GM18499 (cell line): ENCODE measurements at regions not wholly inside any gene's neighbourhood (a gene's known extent, or its start where the extent isn't known, plus 50 kb on each side); places are given as distances from the start of the nearest gene placed in this dataset.
"Not testable (repeated sequence)": the region's sequence is repeated elsewhere in the genome, so short reads cannot be mapped to it uniquely, and the experiment has no call there.

Experiments
- ATAC-seq: cut with Tn5 transposase; IDR thresholded peaks from one replicate; pipeline ENCODE4 v1.9.1; 2021; ENCODE audit warnings: moderate number of reproducible peaks; ENCODE audit not compliant: insufficient read depth, unreplicated experiment

- not testable (repeated sequence) for ATAC-seq
Observed at GRCh38 chr7:135872861-135873260, 104.3 kb downstream of the MTPN start.

- ATAC-seq: no peak
Observed at GRCh38 chr7:135862586-135863340, 114.2 kb upstream of the FAM180A start.

- no peak for ATAC-seq
Observed at GRCh38 chr7:135859538-135859937, 110.9 kb upstream of the FAM180A start.

GRCh38 chr7:135858851-135859250, 110.2 kb upstream of the FAM180A start:
- ATAC-seq: no peak

GRCh38 chr7:135858379-135858778, 109.8 kb upstream of the FAM180A start:
- ATAC-seq: no peak

GRCh38 chr7:135857519-135858274, 109.1 kb upstream of the FAM180A start:
- no peak for ATAC-seq

GRCh38 chr7:135856356-135857144, 107.9 kb upstream of the FAM180A start:
- ATAC-seq: no peak

- ATAC-seq: no peak
Observed at GRCh38 chr7:135855846-135856245, 107.2 kb upstream of the FAM180A start.

- ATAC-seq: no peak
Observed at GRCh38 chr7:135853499-135853898, 104.9 kb upstream of the FAM180A start.

- no peak for ATAC-seq
Observed at GRCh38 chr7:135853008-135853407, 104.4 kb upstream of the FAM180A start.

- ATAC-seq: no peak
Observed at GRCh38 chr7:135847242-135847641, 98.6 kb upstream of the FAM180A start.

- ATAC-seq: no peak
Observed at GRCh38 chr7:135846339-135846738, 97.7 kb upstream of the FAM180A start.

GRCh38 chr7:135845415-135846075, 96.9 kb upstream of the FAM180A start:
- ATAC-seq: no peak

- no peak for ATAC-seq
Observed at GRCh38 chr7:135844903-135845302, 96.3 kb upstream of the FAM180A start.

- peak; percentile 95 for ATAC-seq
Observed at GRCh38 chr7:135843214-135843613, 94.6 kb upstream of the FAM180A start.

GRCh38 chr7:135842446-135843179, 94.0 kb upstream of the FAM180A start:
- no peak for ATAC-seq

- no peak for ATAC-seq
Observed at GRCh38 chr7:135840591-135840990, 92.0 kb upstream of the FAM180A start.

GRCh38 chr7:135837675-135838074, 89.1 kb upstream of the FAM180A start:
- no peak for ATAC-seq

GRCh38 chr7:135834266-135834665, 85.7 kb upstream of the FAM180A start:
- ATAC-seq: no peak

GRCh38 chr7:135833642-135834041, 85.0 kb upstream of the FAM180A start:
- ATAC-seq: no peak
